ENCODE measurements at regions not wholly inside any gene's neighbourhood (a gene's known extent, or its start where the extent isn't known, plus 50 kb on each side); places are given as distances from the start of the nearest gene placed in this dataset.

DNA sequence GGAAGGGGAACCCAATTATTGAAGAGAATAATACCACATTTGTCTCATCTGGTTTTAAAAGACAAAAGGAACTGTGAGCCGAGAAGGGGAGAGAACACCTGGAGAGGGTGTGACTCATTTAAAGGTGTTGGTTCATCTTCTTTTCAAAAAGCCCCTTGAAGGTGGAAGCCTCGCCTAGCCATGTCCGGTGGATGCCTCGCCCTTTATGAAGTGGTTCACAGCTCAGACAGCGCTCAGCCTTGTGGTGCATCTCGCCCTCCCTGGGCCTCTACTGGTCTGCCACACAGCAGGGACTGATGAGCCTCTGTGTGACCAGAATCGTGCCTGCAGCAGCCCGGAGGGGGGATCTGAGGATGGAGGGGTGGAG lies 290.0 kb upstream of the CXCR4 start:
- H3K27me3 ChIP-seq (replicated peaks; ENCODE audit: insufficient read depth, low read depth, low read length, poor library complexity), result peaks cover 11% of the 10 kb centered on the region
- no peaks in the 10 kb centered on the region for H3K4me1 ChIP-seq (ENCODE audit: insufficient read depth, low read length, poor library complexity, severe bottlenecking)
- BruUV-seq (replicated peaks), result no TSS peak
- intact Hi-C loops (cut with micrococcal nuclease; ENCODE audit: unreplicated experiment), result no loop called here
- H3K27ac ChIP-seq (ENCODE audit: low read depth, low read length, poor library complexity, severe bottlenecking), result no peak overlapping the region
- no peak for DNase-seq (ENCODE audit: low spot score)
- no peak overlapping the region for H3K4me3 ChIP-seq (ENCODE audit: low read depth, low read length, poor library complexity, severe bottlenecking)
- no peaks in the 10 kb centered on the region for H3K36me3 ChIP-seq (ENCODE audit: insufficient read depth, low read length, poor library complexity, severe bottlenecking)
- ChIA-PET POLR2A (ENCODE audit: low non-redundant PET) (no interaction called here), CTCF (no interaction called here)
- no peak for TF ChIP-seq EZH2 (IDR thresholded peaks at IDR 0.05; ENCODE audit: borderline replicate concordance, low read depth, low read length, poor library complexity, severe bottlenecking)
- no peaks in the 10 kb centered on the region for H3K9me3 ChIP-seq (ENCODE audit: low read depth, low read length, poor library complexity, severe bottlenecking)

DNA sequence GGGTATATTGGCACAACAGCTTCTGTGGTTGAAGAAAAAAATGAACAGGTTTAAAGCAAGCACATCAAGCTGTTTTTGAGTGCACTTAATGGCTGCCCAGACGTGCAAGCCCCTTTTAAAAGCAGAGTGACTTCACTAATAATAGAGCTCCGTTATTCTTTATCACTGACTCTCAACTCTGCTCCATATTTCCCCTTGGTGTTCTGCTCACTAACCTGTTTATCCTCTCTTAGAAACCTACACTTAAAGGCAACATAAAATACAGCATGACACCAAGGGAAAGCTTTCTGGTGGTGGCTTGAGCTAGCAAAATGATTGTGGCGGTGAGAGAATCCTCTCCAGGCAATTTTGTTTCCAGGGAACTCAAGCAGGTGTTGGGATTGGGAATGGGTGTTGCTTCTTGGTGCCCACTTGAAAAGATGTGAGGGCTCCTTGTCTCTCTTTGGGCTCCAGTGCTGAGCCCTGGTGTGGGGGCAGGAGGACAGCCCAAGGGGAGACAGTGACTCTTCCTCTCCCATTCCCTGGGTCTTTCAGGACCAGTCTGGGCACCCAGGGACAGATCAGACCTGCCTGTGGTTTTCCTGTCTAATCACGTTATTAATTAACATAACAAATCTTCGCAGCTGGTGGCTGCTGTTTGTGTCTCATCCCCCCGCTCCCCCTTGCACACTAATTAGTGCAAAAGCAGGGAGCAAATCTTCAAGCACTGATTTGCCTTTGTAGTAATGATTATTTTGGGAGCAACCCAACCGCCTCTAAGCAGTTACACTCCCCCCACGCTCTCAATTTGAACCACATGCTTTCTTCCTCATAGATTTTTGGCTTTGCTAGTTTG lies 289.4 kb upstream of the CXCR4 start:
- CTCF ChIA-PET, result no interaction called here
- Histone ChIP-seq H3K4me3 (ENCODE audit: low read depth, low read length, poor library complexity, severe bottlenecking) (no peak overlapping the region), H3K36me3 (ENCODE audit: insufficient read depth, low read length, poor library complexity, severe bottlenecking) (no peaks in the 10 kb centered on the region), H3K9me3 (ENCODE audit: low read depth, low read length, poor library complexity, severe bottlenecking) (no peaks in the 10 kb centered on the region), H3K4me1 (ENCODE audit: insufficient read depth, low read length, poor library complexity, severe bottlenecking) (no peaks in the 10 kb centered on the region), H3K27me3 (replicated peaks; ENCODE audit: insufficient read depth, low read depth, low read length, poor library complexity) (peaks cover 15% of the 10 kb centered on the region), H3K27ac (ENCODE audit: low read depth, low read length, poor library complexity, severe bottlenecking) (no peak overlapping the region)
- TF ChIP-seq, protein P1, sequence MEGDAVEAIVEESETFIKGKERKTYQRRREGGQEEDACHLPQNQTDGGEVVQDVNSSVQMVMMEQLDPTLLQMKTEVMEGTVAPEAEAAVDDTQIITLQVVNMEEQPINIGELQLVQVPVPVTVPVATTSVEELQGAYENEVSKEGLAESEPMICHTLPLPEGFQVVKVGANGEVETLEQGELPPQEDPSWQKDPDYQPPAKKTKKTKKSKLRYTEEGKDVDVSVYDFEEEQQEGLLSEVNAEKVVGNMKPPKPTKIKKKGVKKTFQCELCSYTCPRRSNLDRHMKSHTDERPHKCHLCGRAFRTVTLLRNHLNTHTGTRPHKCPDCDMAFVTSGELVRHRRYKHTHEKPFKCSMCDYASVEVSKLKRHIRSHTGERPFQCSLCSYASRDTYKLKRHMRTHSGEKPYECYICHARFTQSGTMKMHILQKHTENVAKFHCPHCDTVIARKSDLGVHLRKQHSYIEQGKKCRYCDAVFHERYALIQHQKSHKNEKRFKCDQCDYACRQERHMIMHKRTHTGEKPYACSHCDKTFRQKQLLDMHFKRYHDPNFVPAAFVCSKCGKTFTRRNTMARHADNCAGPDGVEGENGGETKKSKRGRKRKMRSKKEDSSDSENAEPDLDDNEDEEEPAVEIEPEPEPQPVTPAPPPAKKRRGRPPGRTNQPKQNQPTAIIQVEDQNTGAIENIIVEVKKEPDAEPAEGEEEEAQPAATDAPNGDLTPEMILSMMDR (conservative IDR thresholded peaks at IDR 0.05; ENCODE audit: low read depth, low read length), result no peak
- TF ChIP-seq EZH2 (IDR thresholded peaks at IDR 0.05; ENCODE audit: borderline replicate concordance, low read depth, low read length, poor library complexity, severe bottlenecking), result no peak
- no TSS peak for BruUV-seq (replicated peaks)
- POLR2A ChIA-PET (ENCODE audit: low non-redundant PET), result no interaction called here
- DNase-seq (ENCODE audit: low spot score), result peak; percentile 1
- intact Hi-C loops (cut with micrococcal nuclease; ENCODE audit: unreplicated experiment), result no loop called here

DNA sequence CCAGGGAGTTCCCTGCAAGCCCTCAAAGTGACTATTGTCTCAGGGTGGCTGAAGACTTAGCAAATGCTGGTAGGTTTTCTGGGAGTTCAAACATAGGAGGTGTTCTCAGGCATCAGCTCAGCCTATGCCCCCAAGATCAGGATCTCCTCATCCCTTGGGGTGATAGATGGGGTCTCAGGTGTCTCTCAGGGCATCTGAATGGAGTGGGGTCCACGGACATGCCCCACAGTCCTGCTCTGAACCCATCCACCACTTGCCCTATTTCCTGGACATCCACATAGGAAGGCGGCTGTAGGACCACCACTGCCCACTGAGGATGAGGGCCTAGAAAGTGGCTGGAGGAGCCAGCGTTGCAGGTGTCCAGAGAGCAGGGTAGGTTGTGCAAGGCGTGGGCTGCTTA lies 287.0 kb upstream of the CXCR4 start:
- no peak for DNase-seq (ENCODE audit: low spot score)
- Histone ChIP-seq H3K4me1 (ENCODE audit: insufficient read depth, low read length, poor library complexity, severe bottlenecking) (no peaks in the 10 kb centered on the region), H3K27me3 (replicated peaks; ENCODE audit: insufficient read depth, low read depth, low read length, poor library complexity) (peaks cover 10% of the 10 kb centered on the region), H3K27ac (ENCODE audit: low read depth, low read length, poor library complexity, severe bottlenecking) (no peak overlapping the region), H3K36me3 (ENCODE audit: insufficient read depth, low read length, poor library complexity, severe bottlenecking) (no peaks in the 10 kb centered on the region), H3K4me3 (ENCODE audit: low read depth, low read length, poor library complexity, severe bottlenecking) (no peak overlapping the region), H3K9me3 (ENCODE audit: low read depth, low read length, poor library complexity, severe bottlenecking) (no peaks in the 10 kb centered on the region)
- ChIA-PET CTCF (no interaction called here), POLR2A (ENCODE audit: low non-redundant PET) (no interaction called here)
- intact Hi-C loops (cut with micrococcal nuclease; ENCODE audit: unreplicated experiment), result no loop called here
- TF ChIP-seq, protein P1 (conservative IDR thresholded peaks at IDR 0.05; ENCODE audit: low read depth, low read length), result no peak
- no peak for TF ChIP-seq EZH2 (IDR thresholded peaks at IDR 0.05; ENCODE audit: borderline replicate concordance, low read depth, low read length, poor library complexity, severe bottlenecking)
- BruUV-seq (replicated peaks), result no TSS peak

- Histone ChIP-seq H3K27ac (ENCODE audit: low read depth, low read length, poor library complexity, severe bottlenecking) (no peak overlapping the region), H3K4me3 (ENCODE audit: low read depth, low read length, poor library complexity, severe bottlenecking) (no peak overlapping the region), H3K4me1 (ENCODE audit: insufficient read depth, low read length, poor library complexity, severe bottlenecking) (no peaks in the 10 kb centered on the region), H3K9me3 (ENCODE audit: low read depth, low read length, poor library complexity, severe bottlenecking) (no peaks in the 10 kb centered on the region), H3K27me3 (replicated peaks; ENCODE audit: insufficient read depth, low read depth, low read length, poor library complexity) (peaks cover 10% of the 10 kb centered on the region), H3K36me3 (ENCODE audit: insufficient read depth, low read length, poor library complexity, severe bottlenecking) (no peaks in the 10 kb centered on the region)
- no TSS peak for BruUV-seq (replicated peaks)
- ChIA-PET CTCF (no interaction called here), POLR2A (ENCODE audit: low non-redundant PET) (no interaction called here)
- no peak for DNase-seq (ENCODE audit: low spot score)
- TF ChIP-seq, protein P1 (conservative IDR thresholded peaks at IDR 0.05; ENCODE audit: low read depth, low read length), result no peak
- no peak for TF ChIP-seq EZH2 (IDR thresholded peaks at IDR 0.05; ENCODE audit: borderline replicate concordance, low read depth, low read length, poor library complexity, severe bottlenecking)
- intact Hi-C loops (cut with micrococcal nuclease; ENCODE audit: unreplicated experiment), result no loop called here
These were observed 286.2 kb upstream of the CXCR4 start for GRCh38 chr2:136404176-136404575.
